NCI-H1048 (cell line): ENCODE measurements at regions not wholly inside any gene's neighbourhood (a gene's known extent, or its start where the extent isn't known, plus 50 kb on each side); places are given as distances from the start of the nearest gene placed in this dataset.
"Not testable (repeated sequence)": the region's sequence is repeated elsewhere in the genome, so short reads cannot be mapped to it uniquely, and the experiment has no call there.

ENCODE experiments used
- DNase-seq: peaks from one replicate; lab custom pipeline; 2025; lab: John Stamatoyannopoulos, UW

GRCh38 chr14:71328183-71328582 is 420.9 kb downstream of the PCNX1 start:
- no peak for DNase-seq

- no peak for DNase-seq
Measured at GRCh38 chr14:71328954-71329353, 421.7 kb downstream of the PCNX1 start.

- DNase-seq: no peak
Measured at GRCh38 chr14:71331403-71331802, 424.1 kb downstream of the PCNX1 start.

GRCh38 chr14:71332476-71332875 is 425.2 kb downstream of the PCNX1 start:
- DNase-seq: no peak

GRCh38 chr14:71333705-71334104 is 426.4 kb downstream of the PCNX1 start:
- DNase-seq: no peak

GRCh38 chr14:71336489-71337192 is 429.4 kb downstream of the PCNX1 start:
- no peak for DNase-seq

- no peak for DNase-seq
Measured at GRCh38 chr14:71338153-71338552, 430.9 kb downstream of the PCNX1 start.

- no peak for DNase-seq
Measured at GRCh38 chr14:71339650-71340415, 432.6 kb downstream of the PCNX1 start.

- DNase-seq: no peak
Measured at GRCh38 chr14:71341156-71341555, 433.9 kb downstream of the PCNX1 start.

- no peak for DNase-seq
Measured at GRCh38 chr14:71343724-71344123, 436.5 kb downstream of the PCNX1 start.

GRCh38 chr14:71344506-71344905 is 437.2 kb downstream of the PCNX1 start:
- DNase-seq: no peak

- DNase-seq: no peak
Measured at GRCh38 chr14:71346685-71347084, 439.4 kb downstream of the PCNX1 start.

GRCh38 chr14:71348394-71348793 is 441.1 kb downstream of the PCNX1 start:
- no peak for DNase-seq

GRCh38 chr14:71348817-71349216 is 441.6 kb downstream of the PCNX1 start:
- no peak for DNase-seq

- DNase-seq: no peak
Measured at GRCh38 chr14:71354142-71354541, 446.9 kb downstream of the PCNX1 start.

GRCh38 chr14:71354801-71355200 is 447.5 kb downstream of the PCNX1 start:
- DNase-seq: no peak

- no peak for DNase-seq
Measured at GRCh38 chr14:71355324-71356201, 448.3 kb downstream of the PCNX1 start.

GRCh38 chr14:71358209-71358931 is 451.1 kb downstream of the PCNX1 start:
- DNase-seq: no peak

GRCh38 chr14:71358932-71359421 is 451.7 kb downstream of the PCNX1 start:
- not testable (repeated sequence) for DNase-seq

GRCh38 chr14:71359823-71360222 is 452.6 kb downstream of the PCNX1 start:
- no peak for DNase-seq

GRCh38 chr14:71361336-71361735 is 454.1 kb downstream of the PCNX1 start:
- DNase-seq: no peak

- DNase-seq: no peak
Measured at GRCh38 chr14:71361874-71362273, 454.6 kb downstream of the PCNX1 start.
